GM23338 (cell line): ENCODE measurements at regions not wholly inside any gene's neighbourhood (a gene's known extent, or its start where the extent isn't known, plus 50 kb on each side); places are given as distances from the start of the nearest gene placed in this dataset.

ENCODE experiments used
- ATAC-seq: fragments of 200-7000 bp; cut with Tn5 transposase; 3 replicates; pipeline ENCODE4 v1.9.1; 2020
- DNase-seq: peaks from one replicate; pipeline ENCODE4 v3.0.0-alpha.2; 2015; ENCODE audit warnings: low spot score
- H2AFZ ChIP-seq: fragments of 200-600 bp; sonication (generic); 2 replicates; pipeline ENCODE4 v1.8.0; 2016; ENCODE audit warnings: antibody characterized with exemption, mild to moderate bottlenecking, moderate library complexity
- H3F3A ChIP-seq: fragments of 200-600 bp; sonication (generic); replicated peaks from 2 replicates; pipeline ENCODE4 v1.8.0; 2017; ENCODE audit warnings: antibody characterized with exemption, mixed run types, low read depth
- H3K27ac ChIP-seq: fragments of 200-600 bp; sonication (generic); 2 replicates; pipeline ENCODE4 v1.6.1; 2016; ENCODE audit warnings: low read depth
- H3K27me3 ChIP-seq: fragments of 200-600 bp; sonication (generic); 2 replicates; pipeline ENCODE4 v1.8.0; 2016; ENCODE audit warnings: mild to moderate bottlenecking, mixed run types, moderate library complexity; ENCODE audit not compliant: insufficient read depth
- H3K36me3 ChIP-seq: fragments of 200-600 bp; sonication (generic); 2 replicates; pipeline ENCODE4 v1.8.0; 2016; ENCODE audit warnings: mild to moderate bottlenecking; ENCODE audit not compliant: insufficient read depth
- H3K4me1 ChIP-seq: fragments of 200-600 bp; sonication (generic); 2 replicates; pipeline ENCODE4 v1.8.0; 2016; ENCODE audit warnings: mild to moderate bottlenecking, moderate library complexity; ENCODE audit not compliant: insufficient read depth
- H3K4me2 ChIP-seq: fragments of 200-600 bp; sonication (generic); 2 replicates; pipeline ENCODE4 v1.7.1; 2017; ENCODE audit warnings: mixed run types
- H3K4me3 ChIP-seq: fragments of 200-600 bp; sonication (generic); 2 replicates; pipeline ENCODE4 v1.6.1; 2016; ENCODE audit warnings: mixed run types
- H3K79me2 ChIP-seq: fragments of 200-600 bp; sonication (generic); replicated peaks from 2 replicates; pipeline ENCODE4 v1.8.0; 2017; ENCODE audit warnings: mild to moderate bottlenecking; ENCODE audit not compliant: insufficient read depth
- H3K9me2 ChIP-seq: fragments of 200-600 bp; sonication (generic); 2 replicates; pipeline ENCODE4 v1.8.0; 2017; ENCODE audit not compliant: insufficient read depth
- H4K20me1 ChIP-seq: fragments of 200-600 bp; sonication (generic); replicated peaks from 2 replicates; pipeline ENCODE4 v1.8.0; 2017; ENCODE audit warnings: mild to moderate bottlenecking; ENCODE audit not compliant: insufficient read depth
- H3K27ac Mint-ChIP-seq: 2 replicates; pipeline ENCODE4 v1.8.0; 2020; ENCODE audit warnings: inconsistent platforms, mild to moderate bottlenecking, moderate library complexity, mixed read lengths
- H3K27me3 Mint-ChIP-seq: 3 replicates; pipeline ENCODE4 v1.8.0; 2022; ENCODE audit warnings: low read depth, mild to moderate bottlenecking, moderate library complexity, mixed read lengths, inconsistent platforms; ENCODE audit not compliant: insufficient read depth, poor library complexity
- H3K36me3 Mint-ChIP-seq: 3 replicates; pipeline ENCODE4 v1.8.0; 2021; ENCODE audit warnings: low read depth, mild to moderate bottlenecking, inconsistent platforms, moderate library complexity, mixed read lengths
- H3K4me1 Mint-ChIP-seq: 3 replicates; pipeline ENCODE4 v1.8.0; 2020; ENCODE audit warnings: mild to moderate bottlenecking, inconsistent platforms, mixed read lengths
- H3K4me3 Mint-ChIP-seq: 3 replicates; pipeline ENCODE4 v1.8.0; 2021; ENCODE audit warnings: moderate library complexity, mild to moderate bottlenecking, inconsistent platforms, mixed read lengths
- H3K9me3 Mint-ChIP-seq: 3 replicates; pipeline ENCODE4 v1.8.0; 2020; ENCODE audit warnings: moderate library complexity, mild to moderate bottlenecking, inconsistent platforms, mixed read lengths
- CREB1 ChIP-seq: fragments of 250-450 bp; sonication (Bioruptor Pico); IDR thresholded peaks from 2 replicates; pipeline ENCODE4 v1.5.0; 2020; ENCODE audit warnings: low read depth, mild to moderate bottlenecking, moderate library complexity
- ETS1 ChIP-seq: IDR thresholded peaks from 2 replicates; pipeline ENCODE4 v1.6.1; 2016; ENCODE audit warnings: antibody characterized with exemption
- EZH2phosphoT487 ChIP-seq: fragments of 200-600 bp; sonication (generic); IDR thresholded peaks from one replicate; pipeline ENCODE4 v1.8.1; 2018; ENCODE audit warnings: antibody characterized with exemption; ENCODE audit not compliant: unreplicated experiment
- JUNB ChIP-seq: IDR thresholded peaks from one replicate; pipeline ENCODE4 v1.6.1; 2016; ENCODE audit warnings: antibody characterized with exemption; ENCODE audit not compliant: unreplicated experiment
- NANOG ChIP-seq: IDR thresholded peaks from 2 replicates; pipeline ENCODE4 v1.6.1; 2016; ENCODE audit warnings: antibody characterized with exemption, borderline replicate concordance
- REST ChIP-seq: IDR thresholded peaks from one replicate; pipeline ENCODE4 v1.6.1; 2018; ENCODE audit warnings: antibody characterized with exemption; ENCODE audit not compliant: unreplicated experiment
- ZNF331 ChIP-seq: fragments of 250-450 bp; sonication (Bioruptor Pico); IDR thresholded peaks from 2 replicates; pipeline ENCODE4 v1.5.0; 2020; ENCODE audit warnings: low read depth, mild to moderate bottlenecking, moderate library complexity
- TF ChIP-seq, protein P1 (sequence below), 2 experiments: fragments of 200-600 bp in 1 of 2; sonication (generic) in 1 of 2; conservative IDR thresholded peaks; 2 replicates each; pipeline versions ENCODE4 v1.5.1 to v1.6.1; 2016 to 2017; ENCODE audit warnings: antibody characterized with exemption in 2 of 2, low read depth in 2 of 2, mild to moderate bottlenecking in 2 of 2, moderate library complexity in 1 of 2
- TF ChIP-seq, protein P2 (sequence below): fragments of 250-450 bp; sonication (Bioruptor Pico); IDR thresholded peaks from 2 replicates; pipeline ENCODE4 v1.5.0; 2020; ENCODE audit warnings: mild to moderate bottlenecking, moderate library complexity

- TF ChIP-seq, protein P1, sequence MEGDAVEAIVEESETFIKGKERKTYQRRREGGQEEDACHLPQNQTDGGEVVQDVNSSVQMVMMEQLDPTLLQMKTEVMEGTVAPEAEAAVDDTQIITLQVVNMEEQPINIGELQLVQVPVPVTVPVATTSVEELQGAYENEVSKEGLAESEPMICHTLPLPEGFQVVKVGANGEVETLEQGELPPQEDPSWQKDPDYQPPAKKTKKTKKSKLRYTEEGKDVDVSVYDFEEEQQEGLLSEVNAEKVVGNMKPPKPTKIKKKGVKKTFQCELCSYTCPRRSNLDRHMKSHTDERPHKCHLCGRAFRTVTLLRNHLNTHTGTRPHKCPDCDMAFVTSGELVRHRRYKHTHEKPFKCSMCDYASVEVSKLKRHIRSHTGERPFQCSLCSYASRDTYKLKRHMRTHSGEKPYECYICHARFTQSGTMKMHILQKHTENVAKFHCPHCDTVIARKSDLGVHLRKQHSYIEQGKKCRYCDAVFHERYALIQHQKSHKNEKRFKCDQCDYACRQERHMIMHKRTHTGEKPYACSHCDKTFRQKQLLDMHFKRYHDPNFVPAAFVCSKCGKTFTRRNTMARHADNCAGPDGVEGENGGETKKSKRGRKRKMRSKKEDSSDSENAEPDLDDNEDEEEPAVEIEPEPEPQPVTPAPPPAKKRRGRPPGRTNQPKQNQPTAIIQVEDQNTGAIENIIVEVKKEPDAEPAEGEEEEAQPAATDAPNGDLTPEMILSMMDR (conservative IDR thresholded peaks at IDR 0.05; ENCODE audit: low read depth in 2 of 2), result no peak
- TF ChIP-seq NANOG (no peak), REST (no peak)
These were observed 553.7 kb upstream of the LMCD1 start (continued) for GRCh38 chr3:7947930-7948329.

GRCh38 chr3:7950890-7951289 is 550.7 kb upstream of the LMCD1 start:
- Mint-ChIP-seq H3K4me3 (no peak overlapping the region), H3K27ac (no peak overlapping the region; the same call in 1 of the 2 replicates), H3K36me3 (no peaks in the 10 kb centered on the region; the same call in 1 of the 3 replicates), H3K27me3 (peaks cover 2% of the 10 kb centered on the region), H3K9me3 (no peaks in the 10 kb centered on the region; the same call in 2 of the 3 replicates), H3K4me1 (peaks cover 39% of the 10 kb centered on the region)
- Histone ChIP-seq H3K27me3 (no peaks in the 10 kb centered on the region), H3K9me2 (no peaks in the 10 kb centered on the region), H3K27ac (no peak overlapping the region), H3K36me3 (no peaks in the 10 kb centered on the region), H4K20me1 (no peaks in the 10 kb centered on the region), H2AFZ (no peak overlapping the region), H3K4me1 (peaks cover 21% of the 10 kb centered on the region), H3K4me2 (no peak overlapping the region), H3K4me3 (no peak overlapping the region), H3K79me2 (no peaks in the 10 kb centered on the region), H3F3A (no peaks in the 10 kb centered on the region)
- ATAC-seq (no peak), DNase-seq (no peak)
- TF ChIP-seq ZNF331 (CRISPR knock-in tag) (no peak), ETS1 (no peak), REST (no peak), CREB1 (CRISPR knock-in tag) (no peak), EZH2phosphoT487 (no peak), JUNB (no peak)
- TF ChIP-seq, protein P2, sequence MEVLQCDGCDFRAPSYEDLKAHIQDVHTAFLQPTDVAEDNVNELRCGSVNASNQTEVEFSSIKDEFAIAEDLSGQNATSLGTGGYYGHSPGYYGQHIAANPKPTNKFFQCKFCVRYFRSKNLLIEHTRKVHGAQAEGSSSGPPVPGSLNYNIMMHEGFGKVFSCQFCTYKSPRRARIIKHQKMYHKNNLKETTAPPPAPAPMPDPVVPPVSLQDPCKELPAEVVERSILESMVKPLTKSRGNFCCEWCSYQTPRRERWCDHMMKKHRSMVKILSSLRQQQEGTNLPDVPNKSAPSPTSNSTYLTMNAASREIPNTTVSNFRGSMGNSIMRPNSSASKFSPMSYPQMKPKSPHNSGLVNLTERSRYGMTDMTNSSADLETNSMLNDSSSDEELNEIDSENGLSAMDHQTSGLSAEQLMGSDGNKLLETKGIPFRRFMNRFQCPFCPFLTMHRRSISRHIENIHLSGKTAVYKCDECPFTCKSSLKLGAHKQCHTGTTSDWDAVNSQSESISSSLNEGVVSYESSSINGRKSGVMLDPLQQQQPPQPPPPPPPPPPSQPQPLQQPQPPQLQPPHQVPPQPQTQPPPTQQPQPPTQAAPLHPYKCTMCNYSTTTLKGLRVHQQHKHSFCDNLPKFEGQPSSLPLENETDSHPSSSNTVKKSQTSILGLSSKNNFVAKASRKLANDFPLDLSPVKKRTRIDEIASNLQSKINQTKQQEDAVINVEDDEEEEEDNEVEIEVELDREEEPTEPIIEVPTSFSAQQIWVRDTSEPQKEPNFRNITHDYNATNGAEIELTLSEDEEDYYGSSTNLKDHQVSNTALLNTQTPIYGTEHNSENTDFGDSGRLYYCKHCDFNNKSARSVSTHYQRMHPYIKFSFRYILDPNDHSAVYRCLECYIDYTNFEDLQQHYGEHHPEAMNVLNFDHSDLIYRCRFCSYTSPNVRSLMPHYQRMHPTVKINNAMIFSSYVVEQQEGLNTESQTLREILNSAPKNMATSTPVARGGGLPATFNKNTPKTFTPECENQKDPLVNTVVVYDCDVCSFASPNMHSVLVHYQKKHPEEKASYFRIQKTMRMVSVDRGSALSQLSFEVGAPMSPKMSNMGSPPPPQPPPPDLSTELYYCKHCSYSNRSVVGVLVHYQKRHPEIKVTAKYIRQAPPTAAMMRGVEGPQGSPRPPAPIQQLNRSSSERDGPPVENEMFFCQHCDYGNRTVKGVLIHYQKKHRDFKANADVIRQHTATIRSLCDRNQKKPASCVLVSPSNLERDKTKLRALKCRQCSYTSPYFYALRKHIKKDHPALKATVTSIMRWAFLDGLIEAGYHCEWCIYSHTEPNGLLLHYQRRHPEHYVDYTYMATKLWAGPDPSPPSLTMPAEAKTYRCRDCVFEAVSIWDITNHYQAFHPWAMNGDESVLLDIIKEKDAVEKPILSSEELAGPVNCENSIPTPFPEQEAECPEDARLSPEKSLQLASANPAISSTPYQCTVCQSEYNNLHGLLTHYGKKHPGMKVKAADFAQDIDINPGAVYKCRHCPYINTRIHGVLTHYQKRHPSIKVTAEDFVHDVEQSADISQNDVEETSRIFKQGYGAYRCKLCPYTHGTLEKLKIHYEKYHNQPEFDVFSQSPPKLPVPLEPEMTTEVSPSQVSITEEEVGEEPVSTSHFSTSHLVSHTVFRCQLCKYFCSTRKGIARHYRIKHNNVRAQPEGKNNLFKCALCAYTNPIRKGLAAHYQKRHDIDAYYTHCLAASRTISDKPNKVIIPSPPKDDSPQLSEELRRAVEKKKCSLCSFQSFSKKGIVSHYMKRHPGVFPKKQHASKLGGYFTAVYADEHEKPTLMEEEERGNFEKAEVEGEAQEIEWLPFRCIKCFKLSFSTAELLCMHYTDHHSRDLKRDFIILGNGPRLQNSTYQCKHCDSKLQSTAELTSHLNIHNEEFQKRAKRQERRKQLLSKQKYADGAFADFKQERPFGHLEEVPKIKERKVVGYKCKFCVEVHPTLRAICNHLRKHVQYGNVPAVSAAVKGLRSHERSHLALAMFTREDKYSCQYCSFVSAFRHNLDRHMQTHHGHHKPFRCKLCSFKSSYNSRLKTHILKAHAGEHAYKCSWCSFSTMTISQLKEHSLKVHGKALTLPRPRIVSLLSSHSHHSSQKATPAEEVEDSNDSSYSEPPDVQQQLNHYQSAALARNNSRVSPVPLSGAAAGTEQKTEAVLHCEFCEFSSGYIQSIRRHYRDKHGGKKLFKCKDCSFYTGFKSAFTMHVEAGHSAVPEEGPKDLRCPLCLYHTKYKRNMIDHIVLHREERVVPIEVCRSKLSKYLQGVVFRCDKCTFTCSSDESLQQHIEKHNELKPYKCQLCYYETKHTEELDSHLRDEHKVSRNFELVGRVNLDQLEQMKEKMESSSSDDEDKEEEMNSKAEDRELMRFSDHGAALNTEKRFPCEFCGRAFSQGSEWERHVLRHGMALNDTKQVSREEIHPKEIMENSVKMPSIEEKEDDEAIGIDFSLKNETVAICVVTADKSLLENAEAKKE, result no peak
